NCI-H446 (cell line): ENCODE measurements at regions not wholly inside any gene's neighbourhood (a gene's known extent, or its start where the extent isn't known, plus 50 kb on each side); places are given as distances from the start of the nearest gene placed in this dataset.
"Not testable (repeated sequence)": the region's sequence is repeated elsewhere in the genome, so short reads cannot be mapped to it uniquely, and the experiment has no call there.

Source experiments
- DNase-seq, 2 experiments: peaks; one replicate each; lab custom pipeline; 2025; lab: John Stamatoyannopoulos, UW

GRCh38 chr4:177246641-177247584, 62.8 kb upstream of the NEIL3 start:
- peak in 1 of 2 experiments; percentile 6 for DNase-seq

GRCh38 chr4:177250056-177250696, 59.5 kb upstream of the NEIL3 start:
- peak in 1 of 2 experiments; percentile 57 for DNase-seq

GRCh38 chr4:177251237-177251636, 58.4 kb upstream of the NEIL3 start:
- DNase-seq = no peak

GRCh38 chr4:177255359-177255758, 54.3 kb upstream of the NEIL3 start:
- DNase-seq = no peak

GRCh38 chr4:177256950-177257349, 52.7 kb upstream of the NEIL3 start:
- DNase-seq = no peak

- DNase-seq = not testable (repeated sequence)
Observed at GRCh38 chr4:177259466-177259865, 50.2 kb upstream of the NEIL3 start.
